WTC11 (cell line): ENCODE measurements at regions not wholly inside any gene's neighbourhood (a gene's known extent, or its start where the extent isn't known, plus 50 kb on each side); places are given as distances from the start of the nearest gene placed in this dataset.

Source experiments
- ATAC-seq: fragments of 200-7000 bp; cut with Tn5 transposase; 2 replicates; pipeline ENCODE4 v1.10.0; 2021; ENCODE audit warnings: mild to moderate bottlenecking, moderate library complexity
- CTCF ChIA-PET: fragments of 300-600 bp; sonication (Branson Sonifier 250); formaldehyde crosslinking; loops from one replicate; lab custom pipeline; 2021; ENCODE audit warnings: antibody characterized with exemption; lab: Charles Lee
- POLR2A ChIA-PET: fragments of 350-600 bp; sonication (Branson Sonifier 250); formaldehyde crosslinking; loops from one replicate; lab custom pipeline; 2021; ENCODE audit warnings: antibody characterized with exemption; lab: Charles Lee
- DNase-seq: peaks from one replicate; pipeline ENCODE4 v3.0.0; 2021; ENCODE audit warnings: low spot score
- H3K27ac Mint-ChIP-seq: 2 replicates; pipeline ENCODE4 v1.8.0; 2021; ENCODE audit warnings: mixed read lengths
- H3K27me3 Mint-ChIP-seq: 2 replicates; pipeline ENCODE4 v1.8.0; 2021; ENCODE audit warnings: low read depth, mild to moderate bottlenecking, moderate library complexity, mixed read lengths
- H3K36me3 Mint-ChIP-seq: 2 replicates; pipeline ENCODE4 v1.8.0; 2021; ENCODE audit warnings: mixed read lengths
- H3K4me1 Mint-ChIP-seq: 2 replicates; pipeline ENCODE4 v1.8.0; 2022; ENCODE audit warnings: mixed read lengths
- H3K4me3 Mint-ChIP-seq: 2 replicates; pipeline ENCODE4 v1.8.0; 2021; ENCODE audit warnings: mild to moderate bottlenecking, moderate library complexity, mixed read lengths
- H3K9me3 Mint-ChIP-seq: 2 replicates; pipeline ENCODE4 v1.8.0; 2021; ENCODE audit warnings: mixed read lengths
- AR ChIP-seq: fragments of 250-450 bp; sonication (Bioruptor Pico); IDR thresholded peaks from 2 replicates; pipeline ENCODE4 v1.9.0; 2021; ENCODE audit warnings: mild to moderate bottlenecking
- CBFB ChIP-seq: sonication (generic); formaldehyde crosslinking; IDR thresholded peaks from 2 replicates; pipeline ENCODE4 v1.8.1; 2022; ENCODE audit warnings: mild to moderate bottlenecking, low read depth, missing genetic modification reagents
- CDX4 ChIP-seq: fragments of 250-450 bp; sonication (Bioruptor Pico); IDR thresholded peaks from 2 replicates; pipeline ENCODE4 v1.9.0; 2021; ENCODE audit warnings: moderate library complexity, mild to moderate bottlenecking, inconsistent platforms, borderline replicate concordance
- CREB1 ChIP-seq: sonication (generic); formaldehyde crosslinking; IDR thresholded peaks from 2 replicates; pipeline ENCODE4 v1.8.0; 2023; ENCODE audit warnings: mild to moderate bottlenecking, missing genetic modification reagents
- CREM ChIP-seq: sonication (generic); formaldehyde crosslinking; IDR thresholded peaks from 2 replicates; pipeline ENCODE4 v1.8.1; 2022; ENCODE audit warnings: mild to moderate bottlenecking, missing genetic modification reagents, moderate library complexity
- E2F5 ChIP-seq: sonication (generic); formaldehyde crosslinking; IDR thresholded peaks from 2 replicates; pipeline ENCODE4 v1.8.1; 2022; ENCODE audit warnings: mild to moderate bottlenecking, moderate library complexity, missing genetic modification reagents
- ELF4 ChIP-seq: sonication (generic); formaldehyde crosslinking; IDR thresholded peaks from 2 replicates; pipeline ENCODE4 v1.8.1; 2022; ENCODE audit warnings: low read depth, mild to moderate bottlenecking, moderate library complexity, missing genetic modification reagents
- GABPB1 ChIP-seq: sonication (generic); formaldehyde crosslinking; IDR thresholded peaks from 2 replicates; pipeline ENCODE4 v1.8.1; 2023; ENCODE audit warnings: mild to moderate bottlenecking, missing genetic modification reagents
- MXD4 ChIP-seq: fragments of 250-450 bp; sonication (Bioruptor Pico); IDR thresholded peaks from 2 replicates; pipeline ENCODE4 v1.8.0; 2021; ENCODE audit warnings: mild to moderate bottlenecking, moderate library complexity, borderline replicate concordance
- NFYB ChIP-seq: sonication (generic); formaldehyde crosslinking; conservative IDR thresholded peaks from 2 replicates; pipeline ENCODE4 v1.8.0; 2022; ENCODE audit warnings: low read depth, missing genetic modification reagents
- NR1H2 ChIP-seq: sonication (generic); formaldehyde crosslinking; IDR thresholded peaks from 2 replicates; pipeline ENCODE4 v1.9.0; 2021; ENCODE audit warnings: mild to moderate bottlenecking, moderate library complexity, missing genetic modification reagents
- OVOL2 ChIP-seq: fragments of 250-450 bp; sonication (Bioruptor Pico); IDR thresholded peaks from 2 replicates; pipeline ENCODE4 v1.9.0; 2021; ENCODE audit warnings: mild to moderate bottlenecking, borderline replicate concordance
- RELA ChIP-seq: sonication (generic); formaldehyde crosslinking; IDR thresholded peaks from 2 replicates; pipeline ENCODE4 v1.8.1; 2022; ENCODE audit warnings: missing genetic modification reagents, mild to moderate bottlenecking, borderline replicate concordance
- SP1 ChIP-seq: sonication (generic); formaldehyde crosslinking; conservative IDR thresholded peaks from 2 replicates; pipeline ENCODE4 v1.8.1; 2022; ENCODE audit warnings: missing genetic modification reagents
- ZNF121 ChIP-seq: sonication (generic); formaldehyde crosslinking; IDR thresholded peaks from 2 replicates; pipeline ENCODE4 v1.8.0; 2023; ENCODE audit warnings: missing genetic modification reagents
- TF ChIP-seq, protein P1 (sequence below): sonication (generic); formaldehyde crosslinking; IDR thresholded peaks from 2 replicates; pipeline ENCODE4 v1.8.1; 2023; ENCODE audit warnings: mild to moderate bottlenecking, missing genetic modification reagents
- TF ChIP-seq, protein P2 (sequence below): sonication (generic); formaldehyde crosslinking; IDR thresholded peaks from 2 replicates; pipeline ENCODE4 v1.8.0; 2023; ENCODE audit warnings: missing genetic modification reagents
- TF ChIP-seq, protein P3 (sequence below): fragments of 250-450 bp; sonication (Bioruptor Pico); IDR thresholded peaks from 2 replicates; pipeline ENCODE4 v1.8.0; 2021; ENCODE audit warnings: mild to moderate bottlenecking
- TF ChIP-seq, protein P4 (sequence below): sonication (generic); formaldehyde crosslinking; IDR thresholded peaks from 2 replicates; pipeline ENCODE4 v1.8.0; 2022; ENCODE audit warnings: missing genetic modification reagents
- TF ChIP-seq, protein P5 (sequence below): fragments of 250-450 bp; sonication (Bioruptor Pico); conservative IDR thresholded peaks from 2 replicates; pipeline ENCODE4 v1.9.0; 2021; ENCODE audit warnings: mild to moderate bottlenecking

GRCh38 chr1:164971391-164971790 is 385.1 kb downstream of the LMX1A start (continued):
- TF ChIP-seq CDX4 (CRISPR knock-in tag) (no peak), NFYB (CRISPR knock-in tag) (no peak), GABPB1 (CRISPR knock-in tag) (no peak), CREM (CRISPR knock-in tag) (no peak), AR (no peak), ZNF121 (CRISPR knock-in tag) (no peak), CBFB (CRISPR knock-in tag) (no peak), SP1 (CRISPR knock-in tag) (no peak), CREB1 (CRISPR knock-in tag) (no peak)
- TF ChIP-seq, protein P1, sequence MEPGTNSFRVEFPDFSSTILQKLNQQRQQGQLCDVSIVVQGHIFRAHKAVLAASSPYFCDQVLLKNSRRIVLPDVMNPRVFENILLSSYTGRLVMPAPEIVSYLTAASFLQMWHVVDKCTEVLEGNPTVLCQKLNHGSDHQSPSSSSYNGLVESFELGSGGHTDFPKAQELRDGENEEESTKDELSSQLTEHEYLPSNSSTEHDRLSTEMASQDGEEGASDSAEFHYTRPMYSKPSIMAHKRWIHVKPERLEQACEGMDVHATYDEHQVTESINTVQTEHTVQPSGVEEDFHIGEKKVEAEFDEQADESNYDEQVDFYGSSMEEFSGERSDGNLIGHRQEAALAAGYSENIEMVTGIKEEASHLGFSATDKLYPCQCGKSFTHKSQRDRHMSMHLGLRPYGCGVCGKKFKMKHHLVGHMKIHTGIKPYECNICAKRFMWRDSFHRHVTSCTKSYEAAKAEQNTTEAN (CRISPR knock-in tag): no peak

- ATAC-seq: peak; percentile 78
- TF ChIP-seq E2F5 (CRISPR knock-in tag): no peak
- TF ChIP-seq OVOL2 (CRISPR knock-in tag): no peak
Measured at GRCh38 chr1:164969253-164969652, 387.3 kb downstream of the LMX1A start.

DNA sequence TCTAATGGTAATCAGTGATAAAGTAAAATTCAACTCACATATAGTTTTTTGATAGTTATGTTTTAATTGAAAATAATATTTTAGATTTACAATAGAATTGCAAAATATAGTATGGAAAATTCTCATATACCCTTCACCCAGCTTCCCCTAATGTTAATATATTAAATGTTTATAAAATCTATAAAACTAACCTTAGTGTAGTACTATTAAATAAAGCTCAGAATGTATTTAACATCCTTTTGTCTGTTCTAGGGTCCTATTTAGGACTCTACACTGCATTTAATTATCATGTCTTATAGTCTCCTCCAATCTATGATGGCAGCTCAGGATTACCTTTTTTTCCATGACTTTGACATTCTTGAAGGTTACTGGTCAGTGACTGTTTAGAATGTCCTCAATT is 389.2 kb downstream of the LMX1A start:
- POLR2A ChIA-PET: no interaction called here
- no peak for DNase-seq
- H3K4me1 Mint-ChIP-seq: peaks cover 13% of the 10 kb centered on the region
- TF ChIP-seq, protein P2, sequence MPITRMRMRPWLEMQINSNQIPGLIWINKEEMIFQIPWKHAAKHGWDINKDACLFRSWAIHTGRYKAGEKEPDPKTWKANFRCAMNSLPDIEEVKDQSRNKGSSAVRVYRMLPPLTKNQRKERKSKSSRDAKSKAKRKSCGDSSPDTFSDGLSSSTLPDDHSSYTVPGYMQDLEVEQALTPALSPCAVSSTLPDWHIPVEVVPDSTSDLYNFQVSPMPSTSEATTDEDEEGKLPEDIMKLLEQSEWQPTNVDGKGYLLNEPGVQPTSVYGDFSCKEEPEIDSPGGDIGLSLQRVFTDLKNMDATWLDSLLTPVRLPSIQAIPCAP (CRISPR knock-in tag): no peak
- TF ChIP-seq ELF4 (CRISPR knock-in tag) (no peak), MXD4 (no peak), NR1H2 (CRISPR knock-in tag) (no peak), RELA (CRISPR knock-in tag) (no peak)
- TF ChIP-seq, protein P3, sequence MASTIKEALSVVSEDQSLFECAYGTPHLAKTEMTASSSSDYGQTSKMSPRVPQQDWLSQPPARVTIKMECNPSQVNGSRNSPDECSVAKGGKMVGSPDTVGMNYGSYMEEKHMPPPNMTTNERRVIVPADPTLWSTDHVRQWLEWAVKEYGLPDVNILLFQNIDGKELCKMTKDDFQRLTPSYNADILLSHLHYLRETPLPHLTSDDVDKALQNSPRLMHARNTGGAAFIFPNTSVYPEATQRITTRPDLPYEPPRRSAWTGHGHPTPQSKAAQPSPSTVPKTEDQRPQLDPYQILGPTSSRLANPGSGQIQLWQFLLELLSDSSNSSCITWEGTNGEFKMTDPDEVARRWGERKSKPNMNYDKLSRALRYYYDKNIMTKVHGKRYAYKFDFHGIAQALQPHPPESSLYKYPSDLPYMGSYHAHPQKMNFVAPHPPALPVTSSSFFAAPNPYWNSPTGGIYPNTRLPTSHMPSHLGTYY (CRISPR knock-in tag): no peak
- TF ChIP-seq, protein P4, sequence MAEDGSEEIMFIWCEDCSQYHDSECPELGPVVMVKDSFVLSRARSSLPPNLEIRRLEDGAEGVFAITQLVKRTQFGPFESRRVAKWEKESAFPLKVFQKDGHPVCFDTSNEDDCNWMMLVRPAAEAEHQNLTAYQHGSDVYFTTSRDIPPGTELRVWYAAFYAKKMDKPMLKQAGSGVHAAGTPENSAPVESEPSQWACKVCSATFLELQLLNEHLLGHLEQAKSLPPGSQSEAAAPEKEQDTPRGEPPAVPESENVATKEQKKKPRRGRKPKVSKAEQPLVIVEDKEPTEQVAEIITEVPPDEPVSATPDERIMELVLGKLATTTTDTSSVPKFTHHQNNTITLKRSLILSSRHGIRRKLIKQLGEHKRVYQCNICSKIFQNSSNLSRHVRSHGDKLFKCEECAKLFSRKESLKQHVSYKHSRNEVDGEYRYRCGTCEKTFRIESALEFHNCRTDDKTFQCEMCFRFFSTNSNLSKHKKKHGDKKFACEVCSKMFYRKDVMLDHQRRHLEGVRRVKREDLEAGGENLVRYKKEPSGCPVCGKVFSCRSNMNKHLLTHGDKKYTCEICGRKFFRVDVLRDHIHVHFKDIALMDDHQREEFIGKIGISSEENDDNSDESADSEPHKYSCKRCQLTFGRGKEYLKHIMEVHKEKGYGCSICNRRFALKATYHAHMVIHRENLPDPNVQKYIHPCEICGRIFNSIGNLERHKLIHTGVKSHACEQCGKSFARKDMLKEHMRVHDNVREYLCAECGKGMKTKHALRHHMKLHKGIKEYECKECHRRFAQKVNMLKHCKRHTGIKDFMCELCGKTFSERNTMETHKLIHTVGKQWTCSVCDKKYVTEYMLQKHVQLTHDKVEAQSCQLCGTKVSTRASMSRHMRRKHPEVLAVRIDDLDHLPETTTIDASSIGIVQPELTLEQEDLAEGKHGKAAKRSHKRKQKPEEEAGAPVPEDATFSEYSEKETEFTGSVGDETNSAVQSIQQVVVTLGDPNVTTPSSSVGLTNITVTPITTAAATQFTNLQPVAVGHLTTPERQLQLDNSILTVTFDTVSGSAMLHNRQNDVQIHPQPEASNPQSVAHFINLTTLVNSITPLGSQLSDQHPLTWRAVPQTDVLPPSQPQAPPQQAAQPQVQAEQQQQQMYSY (CRISPR knock-in tag): no peak
- TF ChIP-seq, protein P5, sequence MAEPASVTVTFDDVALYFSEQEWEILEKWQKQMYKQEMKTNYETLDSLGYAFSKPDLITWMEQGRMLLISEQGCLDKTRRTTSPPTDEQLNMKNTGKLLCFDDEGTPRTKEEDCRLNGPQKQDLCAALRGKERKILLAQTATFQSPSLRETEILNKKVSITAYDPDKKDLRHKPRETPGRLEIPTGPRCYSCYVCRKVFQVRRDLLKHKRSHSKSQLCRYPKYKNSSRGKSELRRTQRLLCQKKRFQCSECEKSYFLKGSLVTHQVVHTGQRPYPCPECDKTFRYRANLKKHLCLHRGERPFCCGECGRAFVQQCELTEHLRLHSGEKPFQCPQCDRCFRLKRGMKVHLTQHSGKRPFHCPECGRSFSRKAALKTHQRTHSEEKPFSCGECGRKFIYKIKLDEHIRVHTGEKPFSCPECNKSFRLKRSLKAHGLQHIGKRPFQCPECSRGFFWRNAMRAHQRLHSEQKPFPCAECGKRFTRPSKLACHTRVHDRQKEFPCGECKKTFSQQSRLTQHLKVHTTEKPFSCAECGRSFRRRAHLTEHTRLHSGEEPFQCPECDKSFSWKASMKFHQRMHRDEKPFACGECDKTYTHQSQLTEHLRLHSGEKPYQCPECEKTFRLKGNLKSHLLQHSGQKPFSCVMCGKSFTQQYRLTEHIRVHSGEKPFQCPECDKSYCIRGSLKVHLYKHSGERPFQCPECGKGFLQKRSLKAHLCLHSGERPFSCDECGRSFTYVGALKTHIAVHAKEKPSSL (CRISPR knock-in tag): no peak
- H3K27me3 Mint-ChIP-seq: no peaks in the 10 kb centered on the region
- no peak for ATAC-seq
- H3K36me3 Mint-ChIP-seq: no peaks in the 10 kb centered on the region
- peaks cover 3% of the 10 kb centered on the region for H3K9me3 Mint-ChIP-seq
- CTCF ChIA-PET: no interaction called here
- H3K4me3 Mint-ChIP-seq: no peak overlapping the region
- no peak overlapping the region for H3K27ac Mint-ChIP-seq

More at GRCh38 chr1:164969253-164969652, 387.3 kb downstream of the LMX1A start:
- CTCF ChIA-PET: interaction anchor here (1.5 kb wide), 1 partner anchor 19 kb away, joined by 5 read pairs; no protein-coding TSS in a partner anchor
- POLR2A ChIA-PET: no interaction called here
- no peak overlapping the region for H3K4me3 Mint-ChIP-seq
- peaks cover 20% of the 10 kb centered on the region for H3K4me1 Mint-ChIP-seq
- H3K27me3 Mint-ChIP-seq: no peaks in the 10 kb centered on the region
- H3K9me3 Mint-ChIP-seq: peaks cover 3% of the 10 kb centered on the region
- DNase-seq: no peak
- no peak overlapping the region for H3K27ac Mint-ChIP-seq
- H3K36me3 Mint-ChIP-seq: no peaks in the 10 kb centered on the region
